ENCODE measurements at regions not wholly inside any gene's neighbourhood (a gene's known extent, or its start where the extent isn't known, plus 50 kb on each side); places are given as distances from the start of the nearest gene placed in this dataset.

GRCh38 chrY:8726616-8727015 is 610.6 kb upstream of the TSPY4 start:
- H3K4me3 ChIP-seq, result no peak overlapping the region
- TF ChIP-seq POLR2A (IDR thresholded peaks at IDR 0.05), result no peak
- H3K36me3 ChIP-seq, result no peaks in the 10 kb centered on the region
- H3K27me3 ChIP-seq (replicated peaks in 1 of 7), result no peaks in the 10 kb centered on the region
- H3K4me1 ChIP-seq, result no peaks in the 10 kb centered on the region
- intact Hi-C loops (cut with DNase I; ENCODE audit: low total_unique reads), result no loop called here
- 71 to 83% (median 81%) methylated on average over 6 of the region's 6 CpGs; no CpG with 5 or more reads in 2 of the 5 donors for WGBS, 5 donors
- DNase-seq, result no peak
- H3K9me3 ChIP-seq, result no peaks in the 10 kb centered on the region
- no peak overlapping the region for H3K27ac ChIP-seq

GRCh38 chrY:8729971-8730370 is 607.3 kb upstream of the TSPY4 start:
- intact Hi-C loops (cut with DNase I; ENCODE audit: low total_unique reads), result no loop called here
- H3K4me1 ChIP-seq, result no peaks in the 10 kb centered on the region
- H3K4me3 ChIP-seq, result no peak overlapping the region
- no peaks in the 10 kb centered on the region for H3K27me3 ChIP-seq (replicated peaks in 1 of 7)
- no peak overlapping the region for H3K27ac ChIP-seq
- no peaks in the 10 kb centered on the region for H3K36me3 ChIP-seq
- H3K9me3 ChIP-seq, result no peaks in the 10 kb centered on the region
- 65 to 72% (median 65%) methylated on average over 7 to 9 of the region's 9 CpGs; no CpG with 5 or more reads in 2 of the 5 donors for WGBS, 5 donors
- no peak for DNase-seq
- TF ChIP-seq CTCF (IDR thresholded peaks at IDR 0.05 in 8 of 11, conservative IDR thresholded peaks at IDR 0.05 in 3 of 11) (no peak), POLR2AphosphoS5 (IDR thresholded peaks at IDR 0.05) (no peak), POLR2A (IDR thresholded peaks at IDR 0.05) (no peak)

- Histone ChIP-seq H3K27me3 (replicated peaks in 1 of 7) (no peaks in the 10 kb centered on the region), H3K9me3 (no peaks in the 10 kb centered on the region), H3K4me1 (no peaks in the 10 kb centered on the region), H3K27ac (no peak overlapping the region), H3K36me3 (no peaks in the 10 kb centered on the region), H3K4me3 (no peak overlapping the region)
- intact Hi-C loops (cut with DNase I; ENCODE audit: low total_unique reads), result no loop called here
- TF ChIP-seq POLR2AphosphoS5 (IDR thresholded peaks at IDR 0.05), result no peak
- TF ChIP-seq CTCF (IDR thresholded peaks at IDR 0.05 in 8 of 11, conservative IDR thresholded peaks at IDR 0.05 in 3 of 11), result no peak
- WGBS, 5 donors, result 80 to 88% (median 85%) methylated on average over 15 to 21 of the region's 21 CpGs; no CpG with 5 or more reads in 2 of the 5 donors
- no peak for DNase-seq
Measured at GRCh38 chrY:8741343-8742069, 595.8 kb upstream of the TSPY4 start.

- Histone ChIP-seq H3K4me3 (no peak overlapping the region), H3K4me1 (no peaks in the 10 kb centered on the region), H3K9me3 (no peaks in the 10 kb centered on the region), H3K27me3 (replicated peaks in 1 of 7) (no peaks in the 10 kb centered on the region), H3K27ac (no peak overlapping the region), H3K36me3 (no peaks in the 10 kb centered on the region)
- DNase-seq, result no peak
- 51 to 69% (median 52%) methylated on average over 6 to 7 of the region's 7 CpGs; no CpG with 5 or more reads in 2 of the 5 donors for WGBS, 5 donors
- TF ChIP-seq POLR2A (IDR thresholded peaks at IDR 0.05), result no peak
- no peak for TF ChIP-seq POLR2AphosphoS5 (IDR thresholded peaks at IDR 0.05)
- TF ChIP-seq CTCF (IDR thresholded peaks at IDR 0.05 in 8 of 11, conservative IDR thresholded peaks at IDR 0.05 in 3 of 11), result no peak
- intact Hi-C loops (cut with DNase I; ENCODE audit: low total_unique reads), result no loop called here
Measured at GRCh38 chrY:8764184-8764583, 573.1 kb upstream of the TSPY4 start.

Data from spleen (tissue), 11 donors.